SW 1271 (cell line): ENCODE measurements at regions not wholly inside any gene's neighbourhood (a gene's known extent, or its start where the extent isn't known, plus 50 kb on each side); places are given as distances from the start of the nearest gene placed in this dataset.
"Not testable (repeated sequence)": the region's sequence is repeated elsewhere in the genome, so short reads cannot be mapped to it uniquely, and the experiment has no call there.

Experiments
- DNase-seq, 2 experiments: peaks; one replicate each; lab custom pipeline; 2025; lab: John Stamatoyannopoulos, UW

- no peak for DNase-seq
These were observed 79.6 kb downstream of the RSPH3 start for GRCh38 chr6:158920311-158920905.

- no peak for DNase-seq
These were observed 80.1 kb downstream of the RSPH3 start for GRCh38 chr6:158919865-158920264.

GRCh38 chr6:158916617-158917016, 83.4 kb downstream of the RSPH3 start:
- DNase-seq = no peak

- no peak for DNase-seq
These were observed 85.1 kb downstream of the RSPH3 start for GRCh38 chr6:158914923-158915322.

- no peak for DNase-seq
These were observed 86.4 kb downstream of the RSPH3 start for GRCh38 chr6:158913580-158913979.

GRCh38 chr6:158912655-158913054, 87.3 kb downstream of the RSPH3 start:
- no peak for DNase-seq

- no peak for DNase-seq
These were observed 88.1 kb downstream of the RSPH3 start for GRCh38 chr6:158911746-158912480.

- no peak for DNase-seq
These were observed 89.2 kb downstream of the RSPH3 start for GRCh38 chr6:158910484-158911440.

- DNase-seq = no peak
These were observed 90.1 kb downstream of the RSPH3 start for GRCh38 chr6:158909938-158910337.

GRCh38 chr6:158908606-158909005, 89.4 kb upstream of the EZR start:
- no peak for DNase-seq

GRCh38 chr6:158907931-158908330, 88.8 kb upstream of the EZR start:
- no peak for DNase-seq

- no peak for DNase-seq
These were observed 87.8 kb upstream of the EZR start for GRCh38 chr6:158906926-158907325.

GRCh38 chr6:158905277-158905676, 86.1 kb upstream of the EZR start:
- DNase-seq = peak in 1 of 2 experiments; percentile 21

- DNase-seq = no peak
These were observed 84.6 kb upstream of the EZR start for GRCh38 chr6:158903801-158904200.

- no peak for DNase-seq
These were observed 81.6 kb upstream of the EZR start for GRCh38 chr6:158900663-158901312.

GRCh38 chr6:158897236-158897635, 78.1 kb upstream of the EZR start:
- DNase-seq = no peak

- DNase-seq = no peak
These were observed 76.5 kb upstream of the EZR start for GRCh38 chr6:158895661-158896060.

- peak in 1 of 2 experiments; percentile 65 for DNase-seq
These were observed 75.0 kb upstream of the EZR start for GRCh38 chr6:158894193-158894592.

GRCh38 chr6:158892266-158892665, 73.1 kb upstream of the EZR start:
- DNase-seq = no peak

- DNase-seq = not testable (repeated sequence)
These were observed 72.4 kb upstream of the EZR start for GRCh38 chr6:158891560-158891959.

GRCh38 chr6:158888171-158888570, 69.0 kb upstream of the EZR start:
- DNase-seq = not testable (repeated sequence)

GRCh38 chr6:158886346-158886977, 67.3 kb upstream of the EZR start:
- not testable (repeated sequence) for DNase-seq
